GM18909 (cell line): ENCODE measurements at regions not wholly inside any gene's neighbourhood (a gene's known extent, or its start where the extent isn't known, plus 50 kb on each side); places are given as distances from the start of the nearest gene placed in this dataset.
"Not testable (repeated sequence)": the region's sequence is repeated elsewhere in the genome, so short reads cannot be mapped to it uniquely, and the experiment has no call there.

Source experiments
- ATAC-seq: cut with Tn5 transposase; IDR thresholded peaks from one replicate; pipeline ENCODE4 v1.9.1; 2021; ENCODE audit warnings: mild to moderate bottlenecking; ENCODE audit not compliant: unreplicated experiment, poor library complexity

DNA sequence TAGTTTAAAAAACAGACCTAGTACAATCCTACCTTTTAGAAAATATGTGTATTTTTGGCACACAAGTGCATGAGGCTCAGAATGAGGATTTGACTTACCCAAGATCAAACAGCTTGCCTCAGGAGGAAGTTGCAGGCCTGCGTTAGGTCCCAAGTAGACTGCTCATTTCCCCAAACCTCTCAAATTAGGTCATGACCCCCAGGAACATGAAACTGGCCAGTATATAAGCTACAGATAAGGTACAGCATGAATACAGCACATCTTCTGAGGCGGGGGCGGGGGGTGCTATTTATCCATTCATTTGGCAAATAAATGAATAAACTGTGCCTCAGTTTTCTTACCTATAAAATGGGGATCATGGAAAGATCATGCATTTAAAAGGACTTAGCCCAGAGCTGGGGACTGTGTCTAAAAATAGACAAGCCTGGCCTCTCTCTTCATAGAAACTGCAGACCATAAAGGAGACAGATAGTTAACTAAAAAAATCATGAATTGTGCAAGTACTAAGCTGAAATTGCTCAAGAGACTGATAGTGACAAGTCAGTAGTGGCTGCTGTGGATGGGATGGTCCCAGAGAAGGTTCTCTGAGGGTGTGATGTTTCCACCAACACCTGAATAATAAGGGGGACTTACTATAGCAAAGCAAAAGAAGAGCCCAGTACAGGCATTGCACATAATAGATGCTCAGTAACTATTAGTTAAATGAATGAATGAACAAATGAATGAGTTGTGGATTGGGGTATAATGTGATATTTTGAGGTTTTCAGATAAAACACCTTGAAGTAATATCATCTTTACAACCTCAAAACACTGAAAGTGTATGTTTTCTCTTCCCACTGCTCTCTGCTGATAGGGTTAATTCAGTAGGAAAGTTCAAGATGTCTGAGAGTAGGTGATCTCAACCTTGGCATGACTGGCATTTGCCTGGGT is 258.5 kb upstream of the PROK2 start:
- peak; percentile 68 for ATAC-seq

DNA sequence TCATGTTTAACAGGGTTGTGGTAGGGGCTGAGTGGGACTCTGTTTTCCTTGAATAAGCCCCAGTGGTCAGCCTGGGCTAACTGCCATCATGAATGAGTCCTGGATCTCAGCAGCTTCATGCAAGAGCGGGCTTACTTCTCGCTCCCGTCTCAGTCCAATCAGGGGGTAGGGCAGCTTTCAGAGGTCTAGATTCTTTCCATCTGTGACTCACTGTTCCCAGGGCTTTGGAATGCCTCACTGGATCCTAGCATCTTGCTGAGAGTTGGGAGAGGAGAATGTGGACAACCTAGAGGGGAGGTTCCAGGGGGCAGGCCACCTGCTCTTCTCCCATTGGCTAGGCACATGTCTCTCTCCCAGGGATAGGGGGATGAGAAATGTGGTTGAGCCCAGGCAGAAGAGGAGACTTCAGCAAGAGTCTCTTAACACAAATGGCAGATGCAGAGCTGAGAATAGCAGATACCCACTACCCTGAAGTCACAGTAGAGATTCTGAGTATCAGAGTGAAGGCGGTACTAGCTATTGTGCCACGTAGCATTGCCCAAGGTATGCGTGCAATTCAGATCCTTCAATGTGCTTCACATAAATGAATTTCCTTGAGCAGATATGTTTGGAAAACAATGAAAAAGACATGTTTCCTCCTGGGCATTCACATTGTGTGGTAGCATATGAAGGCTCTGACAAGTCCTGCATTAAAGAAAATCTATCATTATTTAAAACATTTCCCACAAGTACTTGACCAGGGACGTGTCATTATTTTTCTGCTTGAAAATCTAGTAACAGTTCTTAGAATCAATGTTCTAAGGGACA is 257.7 kb upstream of the PROK2 start:
- peak; percentile 6 for ATAC-seq

GRCh38 chr3:72041511-72041910 is 256.6 kb upstream of the PROK2 start:
- no peak for ATAC-seq

DNA sequence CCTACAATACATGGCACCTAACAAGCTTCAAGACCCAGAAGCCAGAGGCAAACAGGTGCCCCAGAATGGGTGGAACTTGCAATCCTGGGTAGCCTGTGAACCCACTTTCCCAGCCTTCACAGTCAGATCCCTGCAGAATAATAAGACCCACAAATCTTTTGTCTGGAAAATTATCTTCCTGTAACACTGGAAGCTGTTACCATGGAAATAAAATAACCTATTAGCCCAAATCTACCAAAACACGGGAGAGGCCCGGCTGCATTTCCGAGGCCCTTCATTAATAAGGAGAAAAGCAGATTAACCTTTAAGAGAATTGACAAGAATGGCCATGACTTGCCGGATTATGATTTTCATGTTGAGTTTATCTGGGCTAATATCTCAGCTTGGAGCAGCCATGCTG is 256.1 kb upstream of the PROK2 start:
- ATAC-seq, result no peak

- ATAC-seq, result no peak
Observed at GRCh38 chr3:72039677-72040076, 254.7 kb upstream of the PROK2 start.

DNA sequence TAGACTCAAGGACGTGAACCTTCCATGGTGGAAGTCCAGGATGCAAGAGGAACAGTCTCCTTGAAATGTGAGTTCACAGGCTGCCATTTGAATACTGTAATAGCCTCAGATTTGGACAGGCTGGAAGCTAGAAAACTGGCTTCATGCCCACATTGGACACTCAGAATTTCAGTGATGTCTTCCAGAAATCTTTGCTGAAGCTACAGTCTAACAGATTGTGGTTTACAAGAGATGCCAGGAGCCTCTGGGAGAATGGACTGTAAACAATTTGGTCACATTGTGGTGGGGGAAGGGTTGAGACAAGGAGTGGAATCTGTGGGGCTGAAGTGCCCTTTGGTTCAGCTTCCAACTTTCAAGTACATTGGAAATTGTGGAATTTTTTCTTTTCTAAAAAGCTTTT is 252.0 kb upstream of the PROK2 start:
- ATAC-seq, result no peak

GRCh38 chr3:72035606-72036005 is 250.7 kb upstream of the PROK2 start:
- ATAC-seq, result no peak

- no peak for ATAC-seq
Observed at GRCh38 chr3:72034986-72035385, 250.0 kb upstream of the PROK2 start.

- ATAC-seq, result no peak
Observed at GRCh38 chr3:72033666-72034428, 248.9 kb upstream of the PROK2 start.

DNA sequence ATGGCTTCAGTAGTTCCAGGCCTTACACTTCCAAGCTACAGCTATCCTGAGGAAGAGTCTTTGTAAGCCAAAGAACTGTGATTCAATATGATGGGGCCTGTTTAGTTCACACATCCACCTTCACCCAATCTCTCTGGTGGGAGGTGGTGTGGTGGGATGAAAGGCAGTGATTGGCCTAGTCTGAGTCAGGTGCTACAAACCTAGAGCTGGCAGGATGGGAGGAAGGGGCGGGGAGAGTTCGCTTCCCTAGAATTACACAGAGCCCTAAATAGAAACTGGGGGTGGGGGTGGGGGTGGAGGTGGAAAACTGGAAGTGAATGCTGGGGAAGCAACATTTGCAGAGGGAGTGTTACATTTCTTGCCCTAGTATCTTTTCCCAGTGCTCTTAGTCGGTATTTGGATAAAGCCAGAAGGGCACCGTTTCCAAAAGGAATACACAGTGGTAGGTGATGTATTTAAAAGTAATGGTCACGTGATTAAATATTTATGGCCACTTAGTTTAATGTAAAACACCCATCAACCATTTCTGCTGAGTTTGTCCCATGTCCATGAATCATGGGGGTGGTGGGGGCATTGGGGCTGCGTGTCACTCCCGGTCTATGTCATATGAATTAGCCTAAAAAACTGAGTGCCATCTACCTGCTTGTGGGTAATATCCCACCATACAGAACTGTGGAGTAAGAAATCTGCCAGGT is 247.6 kb upstream of the PROK2 start:
- no peak for ATAC-seq

GRCh38 chr3:72031581-72031980 is 246.6 kb upstream of the PROK2 start:
- no peak for ATAC-seq

DNA sequence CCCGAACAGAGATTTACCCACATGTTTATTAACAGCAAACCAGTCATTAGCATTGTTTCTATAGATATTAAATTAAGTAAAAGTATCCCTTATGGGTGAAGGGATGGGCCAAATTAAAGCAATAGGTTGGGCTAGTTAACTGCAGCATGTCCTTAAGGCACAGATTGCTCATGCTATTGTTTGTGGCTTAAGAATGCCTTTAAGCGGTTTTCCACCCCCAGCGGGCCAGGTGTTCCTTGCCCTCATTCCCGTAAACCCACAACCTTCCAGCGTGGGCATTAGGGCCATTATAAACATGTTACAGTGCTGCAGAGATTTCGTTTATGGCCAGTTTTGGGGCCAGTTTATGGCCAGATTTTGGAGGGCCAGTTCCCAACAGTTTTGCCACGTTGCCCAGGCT is 245.3 kb upstream of the PROK2 start:
- not testable (repeated sequence) for ATAC-seq

DNA sequence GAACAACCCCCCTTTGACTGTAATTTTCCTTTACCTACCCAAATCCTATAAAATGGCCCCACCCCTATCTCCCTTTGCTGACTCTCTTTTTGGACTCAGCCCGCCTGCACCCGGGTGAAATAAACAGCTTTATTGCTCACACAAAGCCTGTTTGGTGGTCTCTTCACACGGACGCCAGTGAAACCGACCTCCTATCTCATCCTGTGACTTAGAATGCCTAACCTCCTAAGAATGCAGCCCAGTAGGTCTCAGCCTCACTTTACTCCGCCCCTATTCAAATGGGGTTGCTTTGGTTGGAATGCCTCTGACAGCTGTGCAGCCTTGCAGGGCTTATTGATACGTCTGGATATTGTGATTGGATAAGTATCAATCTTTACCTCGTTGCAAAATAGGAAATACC is 243.8 kb upstream of the PROK2 start:
- not testable (repeated sequence) for ATAC-seq

GRCh38 chr3:72028307-72028706 is 243.4 kb upstream of the PROK2 start:
- ATAC-seq, result not testable (repeated sequence)

GRCh38 chr3:72027728-72028127 is 242.8 kb upstream of the PROK2 start:
- not testable (repeated sequence) for ATAC-seq

- ATAC-seq, result no peak
Observed at GRCh38 chr3:72022027-72022426, 237.1 kb upstream of the PROK2 start.

GRCh38 chr3:72021531-72021930 is 236.6 kb upstream of the PROK2 start:
- ATAC-seq, result no peak

DNA sequence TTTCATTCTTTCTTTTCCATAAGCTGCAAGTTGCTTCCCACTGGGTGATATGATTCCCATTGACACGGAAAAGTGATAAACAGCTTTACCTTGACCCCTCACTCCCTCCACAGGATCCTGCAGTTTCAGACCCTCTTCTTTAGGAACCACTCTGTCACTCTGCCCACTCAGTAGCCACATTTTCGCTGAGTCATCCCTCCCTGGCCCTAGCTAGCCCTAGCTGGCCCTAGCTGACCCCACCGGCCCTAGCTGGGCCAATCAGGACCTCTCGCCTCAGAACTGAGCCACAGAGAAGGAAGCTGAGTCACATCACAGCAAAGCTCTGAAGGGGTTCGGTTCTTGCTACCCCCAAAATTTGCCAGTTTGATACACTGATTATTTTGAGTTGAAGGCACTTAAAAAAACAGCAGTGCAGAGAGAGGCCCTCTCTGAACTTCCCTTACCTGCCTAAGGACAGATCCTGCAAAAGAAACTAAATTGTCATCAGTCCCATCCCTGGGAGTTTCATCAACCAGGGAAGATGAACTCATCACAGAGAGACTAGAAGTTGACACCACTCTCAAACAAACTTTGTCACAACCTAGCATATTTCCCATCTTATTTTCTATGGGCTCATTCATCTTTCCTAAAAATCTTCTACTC is 233.5 kb upstream of the PROK2 start:
- ATAC-seq, result no peak

DNA sequence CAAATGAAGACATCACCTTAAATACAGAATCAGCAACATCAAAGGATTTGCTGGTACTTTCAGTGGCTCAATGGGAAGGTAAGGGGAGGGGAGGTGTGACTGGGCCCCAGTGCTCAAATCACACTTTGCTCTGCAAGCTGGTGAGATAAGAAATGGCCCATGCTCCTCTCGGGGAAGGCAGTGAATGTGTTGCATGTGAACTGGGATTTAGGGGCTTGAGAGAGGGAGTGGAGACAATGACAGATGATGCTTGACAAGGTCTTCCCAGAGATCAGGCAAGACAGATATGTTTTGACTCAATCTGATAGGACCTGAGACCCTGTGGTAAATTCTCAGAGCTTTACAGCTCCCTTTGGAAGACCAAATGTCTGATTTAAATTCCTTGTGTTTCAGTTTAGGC is 233.0 kb upstream of the PROK2 start:
- no peak for ATAC-seq

- ATAC-seq, result no peak
Observed at GRCh38 chr3:72017311-72017710, 232.4 kb upstream of the PROK2 start.
